ENCODE measurements at regions not wholly inside any gene's neighbourhood (a gene's known extent, or its start where the extent isn't known, plus 50 kb on each side); places are given as distances from the start of the nearest gene placed in this dataset.

- Histone ChIP-seq H3K27ac (ENCODE audit: low read length) (no peak overlapping the region), H3K27me3 (ENCODE audit: insufficient read depth, low read depth, low read length) (no peaks in the 10 kb centered on the region), H3K4me3 (ENCODE audit: low read length) (no peak overlapping the region), H4K20me1 (ENCODE audit: insufficient read depth) (no peaks in the 10 kb centered on the region), H3K9ac (ENCODE audit: low read length) (no peak overlapping the region), H3K9me2 (ENCODE audit: insufficient read depth, low read length) (no peaks in the 10 kb centered on the region), H2AFZ (ENCODE audit: low read depth, low read length) (no peak overlapping the region), H3K9me3 (ENCODE audit: low read length) (no peaks in the 10 kb centered on the region), H3K4me2 (ENCODE audit: low read length) (no peak overlapping the region), H3F3A (ENCODE audit: insufficient read depth, low read length, poor library complexity, severe bottlenecking) (no peaks in the 10 kb centered on the region), H3K79me2 (replicated peaks; ENCODE audit: insufficient read depth, low read length) (no peaks in the 10 kb centered on the region), H3K36me3 (ENCODE audit: insufficient read depth, low read length) (no peaks in the 10 kb centered on the region)
- TF ChIP-seq EZH2 (IDR thresholded peaks at IDR 0.05; ENCODE audit: borderline replicate concordance, insufficient read depth, low read length, poor library complexity, severe bottlenecking) (no peak), EP300 (conservative IDR thresholded peaks at IDR 0.05; ENCODE audit: poor library complexity, severe bottlenecking) (no peak), MXI1 (conservative IDR thresholded peaks at IDR 0.05; ENCODE audit: poor library complexity, severe bottlenecking) (no peak), TAF1 (IDR thresholded peaks at IDR 0.05; ENCODE audit: low read depth) (no peak), SMC3 (conservative IDR thresholded peaks at IDR 0.05; ENCODE audit: poor library complexity) (no peak), POLR2AphosphoS5 (IDR thresholded peaks at IDR 0.05) (no peak), CTCF (IDR thresholded peaks at IDR 0.05; ENCODE audit: poor library complexity, severe bottlenecking) (no peak), RAD21 (conservative IDR thresholded peaks at IDR 0.05) (no peak), REST (IDR thresholded peaks at IDR 0.05; ENCODE audit: borderline replicate concordance) (no peak)
Measured at GRCh38 chr16:60123392-60124023, 1389.4 kb upstream of the GOT2 start.

- no peak for TF ChIP-seq EZH2 (IDR thresholded peaks at IDR 0.05; ENCODE audit: borderline replicate concordance, insufficient read depth, low read length, poor library complexity, severe bottlenecking)
- no peak for TF ChIP-seq TAF1 (IDR thresholded peaks at IDR 0.05; ENCODE audit: low read depth)
- TF ChIP-seq REST (IDR thresholded peaks at IDR 0.05; ENCODE audit: borderline replicate concordance), result no peak
- TF ChIP-seq POLR2AphosphoS5 (IDR thresholded peaks at IDR 0.05), result no peak
- H3K36me3 ChIP-seq (ENCODE audit: insufficient read depth, low read length), result no peaks in the 10 kb centered on the region
- H3K79me2 ChIP-seq (replicated peaks; ENCODE audit: insufficient read depth, low read length), result no peaks in the 10 kb centered on the region
- no peaks in the 10 kb centered on the region for H3K27me3 ChIP-seq (ENCODE audit: insufficient read depth, low read depth, low read length)
- H3K4me3 ChIP-seq (ENCODE audit: low read length), result no peak overlapping the region
- no peaks in the 10 kb centered on the region for H3K9me2 ChIP-seq (ENCODE audit: insufficient read depth, low read length)
- no peak overlapping the region for H3K27ac ChIP-seq (ENCODE audit: low read length)
- no peak overlapping the region for H3K4me2 ChIP-seq (ENCODE audit: low read length)
- no peak overlapping the region for H2AFZ ChIP-seq (ENCODE audit: low read depth, low read length)
- no peak overlapping the region for H3K9ac ChIP-seq (ENCODE audit: low read length)
- H4K20me1 ChIP-seq (ENCODE audit: insufficient read depth), result no peaks in the 10 kb centered on the region
- no peaks in the 10 kb centered on the region for H3F3A ChIP-seq (ENCODE audit: insufficient read depth, low read length, poor library complexity, severe bottlenecking)
- no peaks in the 10 kb centered on the region for H3K9me3 ChIP-seq (ENCODE audit: low read length)
Measured at GRCh38 chr16:60120586-60120985, 1386.5 kb upstream of the GOT2 start.

Measured in neural cell (in vitro differentiated cells).